CD14-positive monocyte (primary cell): ENCODE measurements at regions not wholly inside any gene's neighbourhood (a gene's known extent, or its start where the extent isn't known, plus 50 kb on each side); places are given as distances from the start of the nearest gene placed in this dataset.

Experiments used
- DNase-seq, 3 donors: peaks; one replicate each; pipeline ENCODE4 v3.0.0-alpha.2; 2011 to 2022
- H2AFZ ChIP-seq: 2 replicates; pipeline ENCODE4 v1.6.0; 2012; ENCODE audit warnings: mild to moderate bottlenecking, low read depth, low read length, inconsistent platforms; ENCODE audit not compliant: insufficient read depth, poor library complexity, severe bottlenecking
- H3K27ac ChIP-seq, 2 donors: 1 replicate in 1 of 2; 2 replicates in 1 of 2; pipeline ENCODE4 v1.5.1; 2012 to 2013; ENCODE audit warnings: low read length in 2 of 2, control low read depth in 1 of 2, inconsistent platforms in 1 of 2, low read depth in 1 of 2, mild to moderate bottlenecking in 1 of 2
- H3K27me3 ChIP-seq, 2 donors: one replicate each; pipeline versions ENCODE4 v1.6.0 to v1.6.1; 2011 to 2013; ENCODE audit warnings: low read length in 2 of 2; ENCODE audit not compliant: control insufficient read depth in 2 of 2, insufficient read depth in 2 of 2
- H3K36me3 ChIP-seq, 2 donors: replicated peaks in 1 of 2; 1 replicate in 1 of 2; 2 replicates in 1 of 2; pipeline versions ENCODE4 v1.5.1 to v1.6.1; 2012 to 2013; ENCODE audit warnings: low read length in 2 of 2, control low read depth in 1 of 2, inconsistent platforms in 1 of 2, mild to moderate bottlenecking in 1 of 2; ENCODE audit not compliant: insufficient read depth in 2 of 2, control insufficient read depth in 1 of 2
- H3K4me1 ChIP-seq, 2 donors: 1 replicate in 1 of 2; 2 replicates in 1 of 2; pipeline versions ENCODE4 v1.5.1 to v1.6.1; 2012 to 2013; ENCODE audit warnings: low read length in 2 of 2, control low read depth in 1 of 2, inconsistent platforms in 1 of 2, mild to moderate bottlenecking in 1 of 2, moderate library complexity in 1 of 2; ENCODE audit not compliant: insufficient read depth in 2 of 2, control insufficient read depth in 1 of 2
- H3K4me2 ChIP-seq: replicated peaks from 2 replicates; pipeline ENCODE3; 2012; ENCODE audit warnings: low read length, moderate library complexity, mild to moderate bottlenecking; ENCODE audit not compliant: poor library complexity, severe bottlenecking; ENCODE audit errors: extremely low read depth
- H3K4me3 ChIP-seq, 3 experiments: fragments of 200-600 bp in 1 of 3; sonication (generic) in 1 of 3; replicated peaks in 1 of 3; 1 replicate in 2 of 3; 2 replicates in 1 of 3; pipeline ENCODE4 v1.5.1; 2011 to 2013; ENCODE audit warnings: low read length in 3 of 3, mild to moderate bottlenecking in 3 of 3, control low read depth in 2 of 3, low read depth in 2 of 3, inconsistent platforms in 1 of 3, moderate library complexity in 1 of 3
- H3K79me2 ChIP-seq: 2 replicates; pipeline ENCODE4 v1.6.0; 2012; ENCODE audit warnings: mild to moderate bottlenecking, control low read depth, inconsistent platforms, low read length, moderate library complexity; ENCODE audit not compliant: insufficient read depth
- H3K9ac ChIP-seq: 2 replicates; pipeline ENCODE4 v1.6.0; 2017; ENCODE audit warnings: low read length, mild to moderate bottlenecking; ENCODE audit not compliant: insufficient read depth, poor library complexity, severe bottlenecking
- H3K9me3 ChIP-seq, 2 donors: replicated peaks in 1 of 2; 1 replicate in 1 of 2; 2 replicates in 1 of 2; pipeline versions ENCODE4 v1.5.1 to v1.6.1; 2012 to 2013; ENCODE audit warnings: low read length in 2 of 2, control low read depth in 1 of 2; ENCODE audit not compliant: control insufficient read depth in 1 of 2, insufficient read depth in 1 of 2
- H4K20me1 ChIP-seq: 2 replicates; pipeline ENCODE4 v1.6.0; 2012; ENCODE audit warnings: mild to moderate bottlenecking, low read length, control low read depth, moderate library complexity; ENCODE audit not compliant: insufficient read depth
- H3K27ac Mint-ChIP-seq, 7 donors: one replicate each; pipeline ENCODE4 v1.8.0; 2020; ENCODE audit warnings: mild to moderate bottlenecking in 7 of 7, mixed read lengths in 7 of 7, moderate library complexity in 6 of 7, inconsistent platforms in 2 of 7
- H3K27me3 Mint-ChIP-seq, 3 donors: one replicate each; pipeline ENCODE4 v1.8.0; 2021 to 2022; ENCODE audit warnings: low read depth in 3 of 3, mild to moderate bottlenecking in 3 of 3, mixed read lengths in 3 of 3, moderate library complexity in 3 of 3, inconsistent platforms in 1 of 3
- H3K36me3 Mint-ChIP-seq, 2 donors: one replicate each; pipeline ENCODE4 v1.8.0; 2020; ENCODE audit warnings: mixed read lengths in 2 of 2, inconsistent platforms in 1 of 2, mild to moderate bottlenecking in 1 of 2
- H3K4me1 Mint-ChIP-seq: one replicate; pipeline ENCODE4 v1.8.0; 2020; ENCODE audit warnings: mild to moderate bottlenecking, mixed read lengths
- H3K4me3 Mint-ChIP-seq, 2 donors: one replicate each; pipeline ENCODE4 v1.8.0; 2020; ENCODE audit warnings: mild to moderate bottlenecking in 2 of 2, mixed read lengths in 2 of 2, moderate library complexity in 1 of 2
- H3K9me3 Mint-ChIP-seq, 7 donors: one replicate each; pipeline ENCODE4 v1.8.0; 2020 to 2022; ENCODE audit warnings: mixed read lengths in 7 of 7, mild to moderate bottlenecking in 6 of 7, moderate library complexity in 6 of 7, inconsistent platforms in 2 of 7
- CTCF ChIP-seq: fragments of 200-600 bp; IDR thresholded peaks from one replicate; pipeline ENCODE4 v1.8.0; 2022; ENCODE audit warnings: antibody characterized with exemption, mild to moderate bottlenecking
- WGBS: methylation state at CpG from one replicate; pipeline ENCODE4 v1.1.5; 2013; ENCODE audit warnings: missing lambda C conversion rate; ENCODE audit not compliant: insufficient coverage; 5-methylcytosine and 5-hydroxymethylcytosine counted together
- intact Hi-C, 2 donors: fragments of 100-400 bp; cut with micrococcal nuclease; formaldehyde crosslinking; loops; one replicate each; pipeline versions ENCODE4 v1.15.0 to v1.15.1; 2023

- H3K27me3 Mint-ChIP-seq: peaks cover 2 to 3% (median 3%) of the 10 kb centered on the region in 3 donors
- Histone ChIP-seq H2AFZ (no peak overlapping the region), H3K36me3 (no peaks in the 10 kb centered on the region), H3K79me2 (no peaks in the 10 kb centered on the region), H3K27ac (no peak overlapping the region), H3K9ac (no peak overlapping the region), H3K4me3 (no peak overlapping the region), H3K9me3 (peaks cover 0 to 2% of the 10 kb centered on the region in 2 donors), H3K4me2 (no peak overlapping the region), H3K4me1 (no peaks in the 10 kb centered on the region), H4K20me1 (no peaks in the 10 kb centered on the region), H3K27me3 (no peaks in the 10 kb centered on the region)
- TF ChIP-seq CTCF: no peak
- WGBS: 100% methylated on average over 2 of the region's 4 CpGs
- H3K9me3 Mint-ChIP-seq: peaks cover 0 to 7% (median 2%) of the 10 kb centered on the region in 7 donors
- peaks cover 15% of the 10 kb centered on the region for H3K4me1 Mint-ChIP-seq
- no peak for DNase-seq
- no peak overlapping the region for H3K4me3 Mint-ChIP-seq
- intact Hi-C loops: no loop called here
- no peaks in the 10 kb centered on the region for H3K36me3 Mint-ChIP-seq
- H3K27ac Mint-ChIP-seq: no peak overlapping the region
Observed at GRCh38 chr9:535356-535755, 306.1 kb upstream of the DMRT1 start.

- no peak for TF ChIP-seq CTCF
- H3K9me3 ChIP-seq: peaks cover 0 to 2% of the 10 kb centered on the region in 2 donors
- Mint-ChIP-seq H3K9me3 (peaks cover 0 to 9% (median 2%) of the 10 kb centered on the region in 7 donors), H3K4me1 (peaks cover 15% of the 10 kb centered on the region), H3K36me3 (no peaks in the 10 kb centered on the region), H3K4me3 (peak overlapping the region; percentile 40 to 65), H3K27me3 (peaks cover 2 to 3% (median 3%) of the 10 kb centered on the region in 3 donors), H3K27ac (peak overlapping the region in 1 of 7 donors; percentile 23)
- H3K4me3 ChIP-seq: peak overlapping the region in 1 of 3 experiments; percentile 32
- no peaks in the 10 kb centered on the region for H3K79me2 ChIP-seq
- WGBS: 67% methylated on average over 1 of the region's 11 CpGs
- no peaks in the 10 kb centered on the region for H3K4me1 ChIP-seq
- peak overlapping the region; percentile 56 for H2AFZ ChIP-seq
- H3K36me3 ChIP-seq: no peaks in the 10 kb centered on the region
- peak overlapping the region; percentile 31 for H3K9ac ChIP-seq
- no peaks in the 10 kb centered on the region for H3K27me3 ChIP-seq
- no peak for DNase-seq
- peak overlapping the region; percentile 23 for H3K4me2 ChIP-seq
- no peak overlapping the region for H3K27ac ChIP-seq
- no peaks in the 10 kb centered on the region for H4K20me1 ChIP-seq
- intact Hi-C loops: no loop called here
Observed at GRCh38 chr9:536597-537511, 304.6 kb upstream of the DMRT1 start.
